CD4-positive, alpha-beta T cell treated with Interleukin-17A for 1 hour (primary cell): ENCODE measurements at regions not wholly inside any gene's neighbourhood (a gene's known extent, or its start where the extent isn't known, plus 50 kb on each side); places are given as distances from the start of the nearest gene placed in this dataset.

Source experiments
- DNase-seq: peaks from one replicate; pipeline ENCODE4 v3.0.0-alpha.2; 2020

- no peak for DNase-seq
Observed at GRCh38 chr16:80418517-80419355, 122.1 kb upstream of the DYNLRB2 start.

DNA sequence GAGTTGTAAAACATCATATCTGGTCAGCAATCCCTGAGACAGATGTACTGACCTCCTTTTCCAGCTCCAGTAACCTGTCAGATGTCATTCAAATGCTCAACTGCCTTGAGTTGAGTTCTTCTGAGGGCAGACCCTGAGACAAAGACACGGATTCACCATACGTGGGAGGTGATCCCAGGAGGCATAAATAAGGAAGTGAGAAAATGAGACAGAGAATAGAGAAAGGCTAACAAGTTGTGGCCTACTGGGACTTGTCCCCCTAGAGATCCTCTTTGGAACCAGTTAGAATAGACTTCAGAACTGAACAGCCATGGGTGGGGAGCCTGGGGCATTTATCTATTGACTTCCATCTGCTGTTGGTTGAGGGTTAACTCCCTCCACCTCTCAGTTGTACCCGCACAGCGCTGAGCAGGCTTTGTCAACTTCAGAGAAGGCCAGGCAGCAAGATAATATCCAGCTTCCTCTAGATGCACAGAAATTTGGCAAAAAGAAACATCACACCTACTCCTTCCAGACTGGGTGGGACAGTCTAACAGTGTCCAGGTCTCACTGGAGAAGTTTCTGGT, 123.0 kb upstream of the DYNLRB2 start:
- no peak for DNase-seq

GRCh38 chr16:80408014-80408413, 132.8 kb upstream of the DYNLRB2 start:
- DNase-seq, result no peak

- no peak for DNase-seq
Observed at GRCh38 chr16:80407265-80407987, 133.4 kb upstream of the DYNLRB2 start.

GRCh38 chr16:80404847-80405246, 135.9 kb upstream of the DYNLRB2 start:
- no peak for DNase-seq

- no peak for DNase-seq
Observed at GRCh38 chr16:80403894-80404293, 136.9 kb upstream of the DYNLRB2 start.

- DNase-seq, result no peak
Observed at GRCh38 chr16:80390871-80391489, 149.8 kb upstream of the DYNLRB2 start.

GRCh38 chr16:80390046-80390445, 150.7 kb upstream of the DYNLRB2 start:
- no peak for DNase-seq

- DNase-seq, result no peak
Observed at GRCh38 chr16:80389338-80389737, 151.5 kb upstream of the DYNLRB2 start.

DNA sequence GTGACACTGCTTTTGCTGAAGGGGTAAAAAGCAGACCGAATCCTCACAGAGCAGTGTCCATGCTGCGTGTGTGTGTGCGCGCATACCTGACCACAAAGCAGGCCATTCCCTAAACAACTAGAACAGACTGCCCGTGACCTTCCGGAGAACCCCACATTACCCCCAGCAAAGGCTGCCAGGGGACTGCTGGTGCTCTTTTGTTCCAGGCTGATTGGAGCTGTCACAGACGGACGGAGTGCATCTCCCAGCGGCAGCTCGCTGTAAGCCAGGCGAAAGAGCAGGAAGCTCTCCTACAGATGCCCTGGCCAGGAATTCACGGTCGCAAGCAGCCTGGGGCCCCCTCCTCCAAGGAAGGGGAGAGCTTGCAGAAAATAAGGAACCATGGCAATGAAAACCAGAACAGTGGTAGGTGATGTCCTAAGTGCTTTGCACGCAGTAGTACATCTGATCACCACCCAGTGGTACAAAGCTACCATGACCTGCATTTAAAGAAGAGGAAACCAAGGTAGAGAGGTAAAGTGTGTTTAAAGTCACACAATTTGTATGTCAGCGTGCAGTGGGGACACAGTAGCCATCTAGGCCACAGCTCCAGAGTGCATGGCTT, 153.4 kb upstream of the DYNLRB2 start:
- no peak for DNase-seq

DNA sequence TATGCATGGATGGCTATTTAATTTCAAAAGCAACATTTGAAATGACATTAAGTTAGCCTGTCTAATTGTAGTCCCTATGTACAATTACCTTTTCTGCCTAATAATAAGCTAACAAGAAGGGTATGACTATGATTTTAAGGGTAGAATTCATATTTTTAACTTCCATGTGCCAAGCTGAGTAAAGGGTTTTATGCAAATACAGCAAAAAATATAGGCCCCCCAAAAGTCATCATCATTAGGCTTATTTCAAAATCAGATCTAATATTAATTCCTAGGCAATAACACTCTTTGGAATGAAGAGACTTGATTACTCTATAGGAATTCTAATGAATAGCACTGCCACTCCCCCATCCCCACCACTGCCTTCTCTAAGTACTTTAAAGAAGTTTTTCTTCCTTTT, 155.9 kb upstream of the DYNLRB2 start:
- no peak for DNase-seq

GRCh38 chr16:80380514-80380913, 160.3 kb upstream of the DYNLRB2 start:
- no peak for DNase-seq

- no peak for DNase-seq
Observed at GRCh38 chr16:80377096-80377956, 163.5 kb upstream of the DYNLRB2 start.

DNA sequence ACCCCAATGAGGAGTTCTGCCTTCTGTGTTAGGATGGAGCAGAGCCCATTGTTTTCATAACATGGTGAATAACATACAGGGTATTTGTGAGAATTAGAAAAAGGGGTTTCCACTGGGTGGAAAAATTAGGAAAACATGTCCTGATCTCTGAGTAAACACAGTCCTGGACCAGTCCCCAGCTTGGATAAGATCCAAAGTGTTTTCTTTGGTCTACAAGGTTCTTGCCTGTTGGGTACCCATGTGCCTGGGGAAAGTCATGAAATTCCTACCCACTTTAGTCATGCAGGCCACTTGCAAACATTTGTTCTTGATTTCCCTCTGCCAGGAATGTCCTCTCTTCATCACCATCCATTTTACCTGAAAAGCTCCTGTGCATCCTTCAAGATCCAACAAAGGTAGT, 164.8 kb upstream of the DYNLRB2 start:
- no peak for DNase-seq

DNA sequence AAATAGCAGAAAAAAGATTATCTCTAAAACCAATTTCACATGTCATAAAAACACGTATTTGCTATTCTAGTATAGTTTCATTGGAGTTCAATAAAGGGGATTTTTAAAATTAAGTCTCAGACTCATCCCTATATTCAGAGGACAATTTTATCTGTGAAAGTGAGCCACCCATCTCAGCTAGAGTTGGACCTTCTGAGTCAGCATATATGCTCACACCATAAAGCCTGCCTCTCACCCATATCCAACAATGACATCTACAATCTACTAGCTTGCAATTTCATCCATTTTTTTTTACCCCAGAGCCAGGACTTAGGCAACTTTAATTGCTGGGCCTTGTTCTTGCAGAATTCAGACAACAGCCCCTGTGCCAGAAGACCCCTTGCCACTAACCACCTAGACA, 165.3 kb upstream of the DYNLRB2 start:
- no peak for DNase-seq

GRCh38 chr16:80372341-80372740, 168.5 kb upstream of the DYNLRB2 start:
- no peak for DNase-seq

DNA sequence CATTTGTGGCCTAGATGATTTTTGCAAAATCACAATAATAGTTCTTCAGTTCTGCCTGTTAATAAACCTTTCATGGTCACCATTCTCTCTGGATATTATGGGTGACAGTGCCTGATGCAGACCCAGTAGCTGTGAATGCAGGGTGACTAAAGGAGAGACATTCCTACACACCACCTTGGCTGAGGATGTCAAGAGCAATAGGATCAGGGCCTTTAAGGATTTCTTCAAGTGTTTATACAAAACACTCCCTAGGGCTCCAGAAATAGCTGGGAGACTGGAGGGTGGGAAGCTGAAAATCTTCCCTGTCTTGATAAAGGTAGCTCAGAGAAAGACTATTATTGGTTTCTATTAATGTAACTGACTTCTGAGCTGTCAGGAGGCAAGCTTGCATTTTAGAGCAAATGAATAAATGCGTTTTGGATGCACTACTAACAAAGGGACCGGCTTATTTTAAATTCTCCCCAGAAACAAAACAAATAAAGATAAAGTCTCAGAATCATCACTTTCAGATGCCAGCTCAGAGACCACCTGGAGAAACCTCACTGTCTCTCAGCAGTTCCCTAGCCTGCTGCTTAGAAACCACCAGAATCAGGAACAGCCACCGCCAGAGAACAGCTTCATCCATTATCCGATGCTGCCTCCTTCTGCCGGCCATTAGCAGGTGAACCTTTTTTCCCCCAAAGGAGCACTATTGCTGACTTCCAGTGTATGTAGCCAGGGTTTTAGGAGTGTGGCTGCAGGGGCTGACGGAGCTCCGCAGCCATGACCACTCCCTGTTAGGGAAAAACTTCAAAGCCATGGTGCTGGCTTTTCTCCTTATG, 171.4 kb upstream of the DYNLRB2 start:
- peak; percentile 7 for DNase-seq

DNA sequence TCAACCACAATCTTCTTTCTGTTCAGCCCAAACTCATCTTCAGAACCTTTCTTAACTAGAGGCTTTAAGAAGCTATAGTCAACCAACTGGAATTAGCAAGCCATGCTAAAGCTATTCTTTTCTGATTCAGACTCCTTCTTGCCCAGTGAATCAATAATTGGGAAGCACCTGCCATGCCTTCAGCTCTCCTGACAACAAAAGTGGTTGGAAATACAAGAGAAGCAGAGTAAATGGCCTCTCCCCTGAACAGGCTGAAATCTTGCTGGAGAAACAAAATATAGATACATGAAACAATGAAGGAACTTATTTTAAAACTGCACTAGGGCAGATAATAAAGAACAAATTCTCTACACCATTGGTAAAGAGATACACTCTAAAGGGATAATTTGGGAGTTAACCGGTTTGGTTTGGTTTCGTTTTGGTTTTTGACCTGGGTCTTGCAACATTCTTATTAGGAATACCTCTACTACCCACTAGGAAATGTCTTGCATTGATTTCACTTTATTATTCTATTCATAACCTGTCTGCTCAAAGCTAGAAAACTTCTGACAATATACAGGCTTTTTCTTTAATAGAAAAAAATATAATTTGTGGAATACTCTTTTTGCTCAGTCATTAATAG, 173.6 kb upstream of the DYNLRB2 start:
- no peak for DNase-seq

DNA sequence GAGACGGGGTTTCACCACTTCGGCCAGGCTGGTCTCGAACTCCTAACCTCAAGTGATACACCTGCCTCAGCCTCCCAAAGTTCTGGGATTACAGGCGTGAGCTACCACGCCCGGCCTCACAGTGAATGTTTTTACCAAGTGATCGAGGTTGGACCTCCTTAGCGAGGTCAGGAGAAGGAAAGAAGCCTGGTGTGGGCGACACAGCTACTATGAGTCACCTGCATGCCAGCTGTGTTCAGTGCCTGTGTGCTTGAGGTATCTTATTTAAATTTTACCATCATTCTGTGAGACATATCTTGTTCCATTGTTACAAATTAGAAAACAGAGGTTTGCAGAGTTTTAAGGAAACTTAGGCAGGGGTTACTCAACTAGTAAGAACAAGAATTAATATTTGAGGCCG, 174.8 kb upstream of the DYNLRB2 start:
- no peak for DNase-seq

DNA sequence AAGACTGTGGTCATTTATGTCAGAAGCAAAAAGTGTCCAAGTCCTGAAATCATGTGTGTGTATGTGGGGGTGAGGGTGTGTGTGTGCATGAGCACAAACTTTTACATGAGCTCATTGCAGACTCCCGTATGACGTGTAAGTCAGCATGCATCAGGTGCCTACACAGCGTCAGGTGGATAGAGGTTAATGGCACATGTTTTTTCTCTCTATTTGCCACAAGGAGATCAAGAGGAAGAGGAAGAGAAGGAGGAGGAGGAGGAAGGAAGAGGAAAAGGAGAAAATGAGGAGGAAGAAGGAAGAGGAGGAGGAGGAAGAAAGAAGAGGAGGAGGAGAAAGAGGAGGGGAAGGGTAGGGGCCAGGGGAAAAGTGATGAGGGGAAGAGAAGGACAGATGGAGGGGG, 178.0 kb upstream of the DYNLRB2 start:
- no peak for DNase-seq

DNA sequence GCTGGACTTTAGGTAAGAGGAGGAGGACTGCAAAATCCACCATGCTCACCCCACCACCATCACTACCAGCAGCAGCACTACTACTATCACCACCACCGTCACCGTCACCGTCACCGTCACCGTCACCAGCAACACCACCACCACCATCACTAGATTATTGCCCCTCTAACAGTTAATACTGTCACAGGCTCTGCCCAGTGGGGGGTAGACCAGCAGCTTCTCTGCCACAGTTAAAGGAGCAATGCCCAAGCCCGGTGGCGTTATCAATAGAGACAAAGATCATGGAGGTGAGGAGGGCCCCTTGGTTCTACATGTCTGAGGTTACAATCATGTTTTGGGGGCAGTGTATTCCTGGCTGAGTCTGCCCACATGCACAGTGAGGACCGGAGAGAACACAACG, 184.4 kb upstream of the DYNLRB2 start:
- no peak for DNase-seq
